Panc1 (cell line): ENCODE measurements at regions not wholly inside any gene's neighbourhood (a gene's known extent, or its start where the extent isn't known, plus 50 kb on each side); places are given as distances from the start of the nearest gene placed in this dataset.

Experiments
- ATAC-seq: fragments of 200-7000 bp; cut with Tn5 transposase; 2 replicates; pipeline ENCODE4 v1.9.1; 2020; ENCODE audit warnings: mild to moderate bottlenecking, moderate library complexity
- BruUV-seq: library from RNA; stranded (reverse); fragments of 400-500 nt; replicated peaks from 2 replicates; lab custom pipeline; 2021; lab: Mats Ljungman, UMichigan
- CTCF ChIA-PET: fragments of 300-600 bp; sonication (Branson Sonifier 250); formaldehyde crosslinking; loops from one replicate; lab custom pipeline; 2022; ENCODE audit warnings: antibody characterized with exemption; lab: Charles Lee
- POLR2A ChIA-PET: fragments of 300-600 bp; sonication (Branson Sonifier 250); formaldehyde crosslinking; loops from one replicate; lab custom pipeline; 2022; ENCODE audit warnings: antibody characterized with exemption; lab: Charles Lee
- DNase-seq: peaks from one replicate; pipeline ENCODE4 v3.0.0-alpha.2; 2010; ENCODE audit warnings: low read depth, low spot score
- H3K27ac ChIP-seq: 2 replicates; pipeline ENCODE4 v1.5.1; 2011; ENCODE audit warnings: mild to moderate bottlenecking, low read length, inconsistent platforms
- H3K27me3 ChIP-seq: fragments of 200-500 bp; sonication (Bioruptor generic); 2 replicates; pipeline ENCODE4 v1.6.0; 2014; ENCODE audit warnings: low read length, inconsistent platforms; ENCODE audit not compliant: control insufficient read depth, insufficient read depth
- H3K36me3 ChIP-seq: fragments of 200-500 bp; sonication (Bioruptor generic); 2 replicates; pipeline ENCODE4 v1.5.1; 2014; ENCODE audit warnings: inconsistent platforms, mild to moderate bottlenecking, low read length, moderate library complexity; ENCODE audit not compliant: control insufficient read depth, insufficient read depth
- H3K4me1 ChIP-seq: 2 replicates; pipeline ENCODE4 v1.5.1; 2011; ENCODE audit warnings: inconsistent platforms, mild to moderate bottlenecking, low read length, moderate library complexity; ENCODE audit not compliant: control insufficient read depth, insufficient read depth
- H3K4me3 ChIP-seq, 2 experiments: 2 replicates each; pipeline ENCODE4 v1.5.1; 2011 to 2012; ENCODE audit warnings: low read depth in 2 of 2, low read length in 2 of 2, mild to moderate bottlenecking in 2 of 2, inconsistent platforms in 1 of 2, moderate library complexity in 1 of 2
- H3K9me3 ChIP-seq: fragments of 200-500 bp; sonication (Bioruptor generic); 2 replicates; pipeline ENCODE4 v1.5.1; 2014; ENCODE audit warnings: low read depth, mild to moderate bottlenecking, inconsistent platforms, low read length, moderate library complexity; ENCODE audit not compliant: control insufficient read depth, insufficient read depth
- CTCF ChIP-seq: fragments of 450-650 bp; IDR thresholded peaks from 2 replicates; pipeline ENCODE4 v1.5.1; 2017; ENCODE audit warnings: mild to moderate bottlenecking
- POLR2AphosphoS5 ChIP-seq: IDR thresholded peaks from 2 replicates; pipeline ENCODE4 v1.6.1; 2012; ENCODE audit warnings: mild to moderate bottlenecking, low read depth, low read length, moderate library complexity
- SIN3A ChIP-seq: IDR thresholded peaks from 2 replicates; pipeline ENCODE4 v1.6.1; 2012; ENCODE audit warnings: low read depth, mild to moderate bottlenecking, low read length, moderate library complexity, borderline replicate concordance; ENCODE audit not compliant: insufficient read depth
- TCF7L2 ChIP-seq: IDR thresholded peaks from 2 replicates; pipeline ENCODE4 v1.6.1; 2011; ENCODE audit warnings: mild to moderate bottlenecking, low read depth, low read length, inconsistent platforms
- in situ Hi-C: cut with HindIII; loops from 2 replicates; pipeline ENCODE4 v1.10.0; 2016; ENCODE audit warnings: low sequenced_read_pairs, low pct_unique_long_range_greater_than_20kb
- intact Hi-C: fragments of 100-400 bp; cut with micrococcal nuclease; formaldehyde crosslinking; loops from one replicate; pipeline ENCODE4 v1.10.0; 2022; ENCODE audit not compliant: unreplicated experiment
- TF ChIP-seq, protein P1 (sequence below), 2 experiments: IDR thresholded peaks; 2 replicates each; pipeline ENCODE4 v1.6.1; 2011 to 2012; ENCODE audit warnings: low read depth in 2 of 2, control low read depth in 1 of 2, low read length in 1 of 2, mild to moderate bottlenecking in 1 of 2, moderate library complexity in 1 of 2; ENCODE audit not compliant: insufficient read depth in 1 of 2

GRCh38 chr13:64793131-64793530 is 2437.0 kb downstream of the PCDH9 start:
- Histone ChIP-seq H3K9me3 (no peaks in the 10 kb centered on the region), H3K4me1 (no peaks in the 10 kb centered on the region), H3K36me3 (no peaks in the 10 kb centered on the region), H3K27me3 (no peaks in the 10 kb centered on the region), H3K27ac (no peak overlapping the region), H3K4me3 (no peak overlapping the region)
- intact Hi-C loops = no loop called here
- in situ Hi-C loops = no loop called here
- ATAC-seq (no peak), DNase-seq (no peak)
- no peak for TF ChIP-seq SIN3A
- BruUV-seq = no TSS peak
- ChIA-PET CTCF (no interaction called here), POLR2A (no interaction called here)

DNA sequence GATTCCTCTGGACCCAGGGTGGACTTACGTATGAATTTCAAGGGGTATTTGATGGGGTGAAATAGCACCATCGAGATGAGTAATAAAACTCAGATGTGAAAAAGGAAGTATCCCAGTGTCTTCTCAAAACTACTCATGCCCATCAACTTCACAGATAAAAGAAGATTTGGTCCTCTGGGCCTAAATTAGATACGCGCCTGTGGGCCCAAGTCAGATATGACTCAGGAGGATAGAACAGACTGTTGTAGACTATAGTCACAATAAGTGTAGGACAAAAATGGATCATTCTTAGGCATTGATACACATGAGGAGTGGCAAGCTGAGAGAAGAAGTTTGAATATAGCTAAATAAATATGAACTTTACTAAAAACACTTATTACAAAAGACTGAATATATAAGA is 2438.8 kb downstream of the PCDH9 start:
- H3K9me3 ChIP-seq = no peaks in the 10 kb centered on the region
- no peak overlapping the region for H3K4me3 ChIP-seq
- no peaks in the 10 kb centered on the region for H3K36me3 ChIP-seq
- DNase-seq = no peak
- H3K4me1 ChIP-seq = no peaks in the 10 kb centered on the region
- ChIA-PET POLR2A (no interaction called here), CTCF (no interaction called here)
- in situ Hi-C loops = no loop called here
- intact Hi-C loops = no loop called here
- no peaks in the 10 kb centered on the region for H3K27me3 ChIP-seq
- TF ChIP-seq POLR2AphosphoS5 (no peak), SIN3A (no peak), TCF7L2 (no peak), CTCF (no peak)
- TF ChIP-seq, protein P1, sequence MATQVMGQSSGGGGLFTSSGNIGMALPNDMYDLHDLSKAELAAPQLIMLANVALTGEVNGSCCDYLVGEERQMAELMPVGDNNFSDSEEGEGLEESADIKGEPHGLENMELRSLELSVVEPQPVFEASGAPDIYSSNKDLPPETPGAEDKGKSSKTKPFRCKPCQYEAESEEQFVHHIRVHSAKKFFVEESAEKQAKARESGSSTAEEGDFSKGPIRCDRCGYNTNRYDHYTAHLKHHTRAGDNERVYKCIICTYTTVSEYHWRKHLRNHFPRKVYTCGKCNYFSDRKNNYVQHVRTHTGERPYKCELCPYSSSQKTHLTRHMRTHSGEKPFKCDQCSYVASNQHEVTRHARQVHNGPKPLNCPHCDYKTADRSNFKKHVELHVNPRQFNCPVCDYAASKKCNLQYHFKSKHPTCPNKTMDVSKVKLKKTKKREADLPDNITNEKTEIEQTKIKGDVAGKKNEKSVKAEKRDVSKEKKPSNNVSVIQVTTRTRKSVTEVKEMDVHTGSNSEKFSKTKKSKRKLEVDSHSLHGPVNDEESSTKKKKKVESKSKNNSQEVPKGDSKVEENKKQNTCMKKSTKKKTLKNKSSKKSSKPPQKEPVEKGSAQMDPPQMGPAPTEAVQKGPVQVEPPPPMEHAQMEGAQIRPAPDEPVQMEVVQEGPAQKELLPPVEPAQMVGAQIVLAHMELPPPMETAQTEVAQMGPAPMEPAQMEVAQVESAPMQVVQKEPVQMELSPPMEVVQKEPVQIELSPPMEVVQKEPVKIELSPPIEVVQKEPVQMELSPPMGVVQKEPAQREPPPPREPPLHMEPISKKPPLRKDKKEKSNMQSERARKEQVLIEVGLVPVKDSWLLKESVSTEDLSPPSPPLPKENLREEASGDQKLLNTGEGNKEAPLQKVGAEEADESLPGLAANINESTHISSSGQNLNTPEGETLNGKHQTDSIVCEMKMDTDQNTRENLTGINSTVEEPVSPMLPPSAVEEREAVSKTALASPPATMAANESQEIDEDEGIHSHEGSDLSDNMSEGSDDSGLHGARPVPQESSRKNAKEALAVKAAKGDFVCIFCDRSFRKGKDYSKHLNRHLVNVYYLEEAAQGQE (IDR thresholded peaks at IDR 0.05; ENCODE audit: insufficient read depth in 1 of 2, low read depth in 2 of 2, low read length in 1 of 2) = no peak
- no peak for ATAC-seq
- no peak overlapping the region for H3K27ac ChIP-seq
- BruUV-seq = no TSS peak

GRCh38 chr13:64782466-64782865 is 2447.7 kb downstream of the PCDH9 start:
- no TSS peak for BruUV-seq
- intact Hi-C loops = no loop called here

More at GRCh38 chr13:64782466-64782865, 2447.7 kb downstream of the PCDH9 start:
- H3K27ac ChIP-seq = no peak overlapping the region
- DNase-seq (no peak), ATAC-seq (no peak)
- no peaks in the 10 kb centered on the region for H3K27me3 ChIP-seq
- POLR2A ChIA-PET = no interaction called here
- CTCF ChIA-PET = no interaction called here
- in situ Hi-C loops = no loop called here
- H3K36me3 ChIP-seq = no peaks in the 10 kb centered on the region
- H3K9me3 ChIP-seq = no peaks in the 10 kb centered on the region
- H3K4me3 ChIP-seq = no peak overlapping the region
- H3K4me1 ChIP-seq = no peaks in the 10 kb centered on the region
- TF ChIP-seq, protein P1 (IDR thresholded peaks at IDR 0.05; ENCODE audit: insufficient read depth in 1 of 2, low read depth in 2 of 2, low read length in 1 of 2) = no peak
- TF ChIP-seq TCF7L2 (no peak), SIN3A (no peak), POLR2AphosphoS5 (no peak), CTCF (no peak)
